ENCODE measurements at regions not wholly inside any gene's neighbourhood (a gene's known extent, or its start where the extent isn't known, plus 50 kb on each side); places are given as distances from the start of the nearest gene placed in this dataset.

GRCh38 chr11:92500453-92500852 lies 275.8 kb downstream of the FAT3 start:
- TF ChIP-seq CTCF (IDR thresholded peaks at IDR 0.05) (no peak), POLR2A (IDR thresholded peaks at IDR 0.05) (no peak)
